Neural progenitor cell (in vitro differentiated cells): ENCODE measurements at regions not wholly inside any gene's neighbourhood (a gene's known extent, or its start where the extent isn't known, plus 50 kb on each side); places are given as distances from the start of the nearest gene placed in this dataset.

ENCODE experiments used
- EZH2 ChIP-seq: fragments of 200-600 bp; sonication (generic); IDR thresholded peaks from 2 replicates; pipeline ENCODE4 v1.6.1; 2017; ENCODE audit warnings: antibody characterized with exemption, mild to moderate bottlenecking, moderate library complexity
- EZH2phosphoT487 ChIP-seq: fragments of 200-600 bp; sonication (generic); IDR thresholded peaks from 2 replicates; pipeline ENCODE4 v1.6.1; 2017; ENCODE audit warnings: antibody characterized with exemption
- TF ChIP-seq, protein P1 (sequence below): fragments of 200-600 bp; sonication (generic); IDR thresholded peaks from 2 replicates; pipeline ENCODE4 v1.5.1; 2017; ENCODE audit warnings: antibody characterized with exemption, mild to moderate bottlenecking

DNA sequence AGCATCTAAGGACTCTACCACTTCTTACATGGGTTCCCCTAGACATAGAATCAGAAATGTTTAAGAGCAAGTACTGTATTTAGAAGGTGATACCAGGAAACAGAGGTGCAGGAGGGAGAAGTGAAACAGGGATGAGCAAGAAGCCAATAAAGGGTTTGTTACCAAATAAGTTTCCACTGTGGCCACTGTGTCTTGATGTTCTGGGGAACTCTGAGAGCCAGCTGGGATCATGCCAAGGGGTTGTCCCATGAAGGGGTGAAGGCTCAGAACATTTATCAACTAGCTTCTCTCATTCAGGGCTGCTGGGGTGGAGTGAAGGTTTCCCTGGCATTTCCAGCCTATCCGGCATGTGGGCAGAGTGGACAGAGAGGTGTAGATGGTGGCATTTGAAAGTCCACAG lies 147.1 kb upstream of the SH3BP4 start:
- TF ChIP-seq, protein P1, sequence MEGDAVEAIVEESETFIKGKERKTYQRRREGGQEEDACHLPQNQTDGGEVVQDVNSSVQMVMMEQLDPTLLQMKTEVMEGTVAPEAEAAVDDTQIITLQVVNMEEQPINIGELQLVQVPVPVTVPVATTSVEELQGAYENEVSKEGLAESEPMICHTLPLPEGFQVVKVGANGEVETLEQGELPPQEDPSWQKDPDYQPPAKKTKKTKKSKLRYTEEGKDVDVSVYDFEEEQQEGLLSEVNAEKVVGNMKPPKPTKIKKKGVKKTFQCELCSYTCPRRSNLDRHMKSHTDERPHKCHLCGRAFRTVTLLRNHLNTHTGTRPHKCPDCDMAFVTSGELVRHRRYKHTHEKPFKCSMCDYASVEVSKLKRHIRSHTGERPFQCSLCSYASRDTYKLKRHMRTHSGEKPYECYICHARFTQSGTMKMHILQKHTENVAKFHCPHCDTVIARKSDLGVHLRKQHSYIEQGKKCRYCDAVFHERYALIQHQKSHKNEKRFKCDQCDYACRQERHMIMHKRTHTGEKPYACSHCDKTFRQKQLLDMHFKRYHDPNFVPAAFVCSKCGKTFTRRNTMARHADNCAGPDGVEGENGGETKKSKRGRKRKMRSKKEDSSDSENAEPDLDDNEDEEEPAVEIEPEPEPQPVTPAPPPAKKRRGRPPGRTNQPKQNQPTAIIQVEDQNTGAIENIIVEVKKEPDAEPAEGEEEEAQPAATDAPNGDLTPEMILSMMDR = no peak
- TF ChIP-seq EZH2phosphoT487 (no peak), EZH2 (no peak)
